COLO668 (cell line): ENCODE measurements at regions not wholly inside any gene's neighbourhood (a gene's known extent, or its start where the extent isn't known, plus 50 kb on each side); places are given as distances from the start of the nearest gene placed in this dataset.
"Not testable (repeated sequence)": the region's sequence is repeated elsewhere in the genome, so short reads cannot be mapped to it uniquely, and the experiment has no call there.

Source experiments
- DNase-seq: peaks from one replicate; lab custom pipeline; 2025; ENCODE audit not compliant: unreplicated experiment; lab: John Stamatoyannopoulos, UW

- DNase-seq, result no peak
Observed at GRCh38 chr7:94104301-94104700, 100.1 kb upstream of the BET1 start.

- DNase-seq, result no peak
Observed at GRCh38 chr7:94109556-94109955, 105.4 kb upstream of the BET1 start.

- DNase-seq, result no peak
Observed at GRCh38 chr7:94111009-94111408, 106.9 kb upstream of the BET1 start.

GRCh38 chr7:94115316-94115715, 111.2 kb upstream of the BET1 start:
- DNase-seq, result no peak

- no peak for DNase-seq
Observed at GRCh38 chr7:94123136-94123535, 119.0 kb upstream of the BET1 start.

- DNase-seq, result no peak
Observed at GRCh38 chr7:94127026-94127425, 122.9 kb upstream of the BET1 start.

- DNase-seq, result no peak
Observed at GRCh38 chr7:94128072-94128471, 123.9 kb upstream of the BET1 start.

- no peak for DNase-seq
Observed at GRCh38 chr7:94129443-94130140, 125.4 kb upstream of the BET1 start.

- no peak for DNase-seq
Observed at GRCh38 chr7:94130716-94131115, 126.6 kb upstream of the BET1 start.

- no peak for DNase-seq
Observed at GRCh38 chr7:94133460-94133859, 129.3 kb upstream of the BET1 start.

GRCh38 chr7:94135180-94135579, 131.0 kb upstream of the BET1 start:
- DNase-seq, result no peak

- no peak for DNase-seq
Observed at GRCh38 chr7:94142281-94142680, 138.1 kb upstream of the BET1 start.

- DNase-seq, result no peak
Observed at GRCh38 chr7:94145602-94146001, 141.4 kb upstream of the BET1 start.

- no peak for DNase-seq
Observed at GRCh38 chr7:94146408-94146807, 142.3 kb upstream of the BET1 start.

GRCh38 chr7:94149789-94150545, 145.8 kb upstream of the BET1 start:
- DNase-seq, result no peak

GRCh38 chr7:94154182-94154581, 150.0 kb upstream of the BET1 start:
- DNase-seq, result no peak

GRCh38 chr7:94154858-94155257, 150.7 kb upstream of the BET1 start:
- no peak for DNase-seq

GRCh38 chr7:94157659-94158306, 153.6 kb upstream of the BET1 start:
- DNase-seq, result not testable (repeated sequence)

GRCh38 chr7:94160719-94161435, 156.7 kb upstream of the BET1 start:
- DNase-seq, result no peak

- no peak for DNase-seq
Observed at GRCh38 chr7:94161476-94161875, 157.3 kb upstream of the BET1 start.

GRCh38 chr7:94169682-94170081, 165.5 kb upstream of the BET1 start:
- no peak for DNase-seq
